AG04449 (cell line): ENCODE measurements at regions not wholly inside any gene's neighbourhood (a gene's known extent, or its start where the extent isn't known, plus 50 kb on each side); places are given as distances from the start of the nearest gene placed in this dataset.

ENCODE experiments used
- CTCF ChIA-PET: fragments of 350-600 bp; formaldehyde crosslinking; extraction: SDS; loops from one replicate; lab custom pipeline; 2021; ENCODE audit warnings: antibody characterized with exemption; lab: Yijun Ruan, JAX
- POLR2A ChIA-PET: fragments of 400-600, 350-600 bp; formaldehyde crosslinking; extraction: SDS; loops from one replicate; lab custom pipeline; 2020; ENCODE audit warnings: antibody characterized with exemption, inconsistent platforms; lab: Yijun Ruan, JAX
- DNase-seq: peaks from one replicate; pipeline ENCODE4 v3.0.0-alpha.2; 2010; ENCODE audit warnings: low read depth, low spot score
- H3K4me3 ChIP-seq: 2 replicates; pipeline ENCODE4 v1.5.1; 2011; ENCODE audit warnings: low read depth, mild to moderate bottlenecking, control low read depth, low read length
- CTCF ChIP-seq: IDR thresholded peaks from one replicate; pipeline ENCODE4 v1.5.1; 2011; ENCODE audit warnings: mild to moderate bottlenecking, moderate library complexity, low read length, control low read depth, inconsistent platforms; ENCODE audit not compliant: insufficient read depth; ENCODE audit errors: missing control alignments

- no peak for DNase-seq
- CTCF ChIA-PET: no interaction called here
- POLR2A ChIA-PET: no interaction called here
- no peak for TF ChIP-seq CTCF
- no peak overlapping the region for H3K4me3 ChIP-seq
These were observed 429.5 kb downstream of the NPHP4 start for GRCh38 chr1:5562769-5563168.

GRCh38 chr1:5562331-5562730 lies 429.9 kb downstream of the NPHP4 start:
- no peak overlapping the region for H3K4me3 ChIP-seq
- DNase-seq: no peak
- TF ChIP-seq CTCF: no peak
- CTCF ChIA-PET: no interaction called here
- POLR2A ChIA-PET: no interaction called here

- DNase-seq: no peak
- no peak overlapping the region for H3K4me3 ChIP-seq
- ChIA-PET POLR2A (no interaction called here), CTCF (no interaction called here)
- TF ChIP-seq CTCF: no peak
These were observed 433.1 kb downstream of the NPHP4 start for GRCh38 chr1:5559078-5559477.

- H3K4me3 ChIP-seq: no peak overlapping the region
- ChIA-PET CTCF (no interaction called here), POLR2A (no interaction called here)
- no peak for TF ChIP-seq CTCF
- DNase-seq: no peak
These were observed 436.4 kb downstream of the NPHP4 start for GRCh38 chr1:5555853-5556252.

- ChIA-PET CTCF (no interaction called here), POLR2A (no interaction called here)
- TF ChIP-seq CTCF: no peak
- no peak overlapping the region for H3K4me3 ChIP-seq
- no peak for DNase-seq
These were observed 437.4 kb downstream of the NPHP4 start for GRCh38 chr1:5554784-5555183.

GRCh38 chr1:5554111-5554510 lies 438.1 kb downstream of the NPHP4 start:
- no peak for TF ChIP-seq CTCF
- CTCF ChIA-PET: no interaction called here

More at GRCh38 chr1:5554111-5554510, 438.1 kb downstream of the NPHP4 start:
- no peak for DNase-seq
- no peak overlapping the region for H3K4me3 ChIP-seq
- POLR2A ChIA-PET: no interaction called here
